HEK293T (cell line): ENCODE measurements at regions not wholly inside any gene's neighbourhood (a gene's known extent, or its start where the extent isn't known, plus 50 kb on each side); places are given as distances from the start of the nearest gene placed in this dataset.

Experiments used
- BHLHE40 ChIP-seq: fragments of 450-650 bp; IDR thresholded peaks from 2 replicates; pipeline ENCODE4 v1.6.1; 2016; ENCODE audit warnings: mild to moderate bottlenecking, moderate library complexity, borderline replicate concordance
- FOXA1 ChIP-seq: fragments of 450-650 bp; IDR thresholded peaks from 2 replicates; pipeline ENCODE4 v1.6.1; 2016; ENCODE audit warnings: mild to moderate bottlenecking
- TARDBP ChIP-seq: fragments of 450-650 bp; IDR thresholded peaks from 2 replicates; pipeline ENCODE4 v1.6.1; 2016

DNA sequence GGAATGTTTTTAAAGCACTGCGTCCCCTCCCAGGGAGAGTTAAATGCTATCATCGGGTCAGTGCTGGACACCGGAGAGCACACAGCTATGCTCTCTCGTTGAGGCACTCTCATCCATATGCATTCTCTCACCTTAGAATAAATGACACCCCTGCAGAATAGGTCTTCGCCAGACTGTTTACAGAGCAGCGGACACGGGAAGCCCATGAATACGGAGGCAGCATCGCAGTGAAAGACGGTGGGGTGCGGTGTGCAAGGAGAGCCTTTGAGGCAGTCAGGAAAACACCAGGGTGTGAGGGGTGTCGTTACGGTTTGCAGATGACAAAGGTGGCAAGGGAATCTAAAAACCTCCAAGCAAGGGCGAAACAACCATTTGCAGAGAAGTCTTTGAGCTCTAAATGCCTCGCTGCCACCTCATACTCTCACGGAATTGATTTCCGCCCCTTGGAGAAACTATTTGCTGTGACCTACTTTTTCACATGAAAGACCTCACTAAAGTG, 169.2 kb upstream of the FHL2 start:
- TF ChIP-seq TARDBP (no peak), BHLHE40 (no peak), FOXA1 (no peak)
